ENCODE measurements at regions not wholly inside any gene's neighbourhood (a gene's known extent, or its start where the extent isn't known, plus 50 kb on each side); places are given as distances from the start of the nearest gene placed in this dataset.

GRCh38 chr6:132868057-132868456 is 53.7 kb downstream of the RPS12 start:
- H3K4me3 Mint-ChIP-seq, result no peak overlapping the region
- H3K4me1 Mint-ChIP-seq, result peaks cover 0 to 7% (median 0%) of the 10 kb centered on the region in 3 donors
- no peaks in the 10 kb centered on the region for H3K36me3 Mint-ChIP-seq
- DNase-seq (no peak), ATAC-seq (ENCODE audit: low read depth in 2 of 2) (no peak)
- peaks cover 18 to 23% (median 19%) of the 10 kb centered on the region in 3 donors for H3K27me3 Mint-ChIP-seq
- no peaks in the 10 kb centered on the region for H3K9me3 Mint-ChIP-seq
- no peak overlapping the region for H3K27ac Mint-ChIP-seq

- H3K27ac Mint-ChIP-seq, result no peak overlapping the region
- peaks cover 4 to 9% of the 10 kb centered on the region in 2 donors for H3K36me3 Mint-ChIP-seq
- DNase-seq, result peak; percentile 4
- peaks cover 19 to 22% (median 20%) of the 10 kb centered on the region in 3 donors for H3K27me3 Mint-ChIP-seq
- peak; percentile 78 to 90 for ATAC-seq (ENCODE audit: low read depth in 2 of 2)
- peaks cover 0 to 10% (median 0%) of the 10 kb centered on the region in 3 donors for H3K4me1 Mint-ChIP-seq
- H3K9me3 Mint-ChIP-seq, result peaks cover 6 to 16% (median 9%) of the 10 kb centered on the region in 7 donors
- H3K4me3 Mint-ChIP-seq, result no peak overlapping the region
Measured at GRCh38 chr6:132872923-132873322, 58.6 kb downstream of the RPS12 start.

- Mint-ChIP-seq H3K4me3 (no peak overlapping the region), H3K4me1 (peaks cover 0 to 10% (median 0%) of the 10 kb centered on the region in 3 donors), H3K36me3 (peaks cover 4 to 9% of the 10 kb centered on the region in 2 donors), H3K27me3 (peaks cover 8 to 20% (median 9%) of the 10 kb centered on the region in 3 donors), H3K9me3 (peaks cover 6 to 22% (median 10%) of the 10 kb centered on the region in 7 donors), H3K27ac (no peak overlapping the region)
- DNase-seq, result no peak
- no peak for ATAC-seq (ENCODE audit: low read depth in 2 of 2)
Measured at GRCh38 chr6:132877003-132877402, 62.6 kb downstream of the RPS12 start.

GRCh38 chr6:132887204-132887603 is 72.8 kb downstream of the RPS12 start:
- Mint-ChIP-seq H3K27me3 (peaks cover 11 to 21% (median 15%) of the 10 kb centered on the region in 3 donors), H3K4me1 (no peaks in the 10 kb centered on the region), H3K36me3 (no peaks in the 10 kb centered on the region), H3K27ac (peak overlapping the region in 1 of 6 donors; percentile 7), H3K4me3 (no peak overlapping the region), H3K9me3 (peaks cover 0 to 6% (median 0%) of the 10 kb centered on the region in 7 donors)
- no peak for ATAC-seq (ENCODE audit: low read depth in 2 of 2)
- DNase-seq, result no peak

- H3K36me3 Mint-ChIP-seq, result no peaks in the 10 kb centered on the region
- no peaks in the 10 kb centered on the region for H3K4me1 Mint-ChIP-seq
- peaks cover 11 to 21% (median 15%) of the 10 kb centered on the region in 3 donors for H3K27me3 Mint-ChIP-seq
- no peak for ATAC-seq (ENCODE audit: low read depth in 2 of 2)
- peaks cover 0 to 6% (median 0%) of the 10 kb centered on the region in 7 donors for H3K9me3 Mint-ChIP-seq
- DNase-seq, result no peak
- no peak overlapping the region for H3K4me3 Mint-ChIP-seq
- no peak overlapping the region for H3K27ac Mint-ChIP-seq
Measured at GRCh38 chr6:132888701-132889100, 74.3 kb downstream of the RPS12 start.

- ATAC-seq (ENCODE audit: low read depth in 2 of 2), result no peak
- H3K4me3 Mint-ChIP-seq, result no peak overlapping the region
- peaks cover 8 to 26% (median 11%) of the 10 kb centered on the region in 3 donors for H3K27me3 Mint-ChIP-seq
- peaks cover 0 to 6% (median 0%) of the 10 kb centered on the region in 7 donors for H3K9me3 Mint-ChIP-seq
- H3K4me1 Mint-ChIP-seq, result no peaks in the 10 kb centered on the region
- peak overlapping the region in 1 of 6 donors; percentile 67 for H3K27ac Mint-ChIP-seq
- no peak for DNase-seq
- no peaks in the 10 kb centered on the region for H3K36me3 Mint-ChIP-seq
Measured at GRCh38 chr6:132892929-132893771, 78.8 kb downstream of the RPS12 start.

- Mint-ChIP-seq H3K4me1 (no peaks in the 10 kb centered on the region), H3K36me3 (no peaks in the 10 kb centered on the region), H3K27me3 (peaks cover 1 to 29% (median 11%) of the 10 kb centered on the region in 3 donors), H3K4me3 (no peak overlapping the region), H3K9me3 (peaks cover 0 to 6% (median 0%) of the 10 kb centered on the region in 7 donors), H3K27ac (peak overlapping the region in 1 of 6 donors; percentile 67)
- DNase-seq (no peak), ATAC-seq (ENCODE audit: low read depth in 2 of 2) (no peak)
Measured at GRCh38 chr6:132893772-132894490, 79.6 kb downstream of the RPS12 start.

GRCh38 chr6:132898376-132898775 is 84.0 kb downstream of the RPS12 start:
- DNase-seq (no peak), ATAC-seq (ENCODE audit: low read depth in 2 of 2) (no peak)
- H3K9me3 Mint-ChIP-seq, result no peaks in the 10 kb centered on the region
- H3K4me1 Mint-ChIP-seq, result no peaks in the 10 kb centered on the region
- H3K36me3 Mint-ChIP-seq, result no peaks in the 10 kb centered on the region
- H3K4me3 Mint-ChIP-seq, result no peak overlapping the region
- peaks cover 4 to 28% (median 7%) of the 10 kb centered on the region in 3 donors for H3K27me3 Mint-ChIP-seq
- no peak overlapping the region for H3K27ac Mint-ChIP-seq

- H3K4me1 Mint-ChIP-seq, result no peaks in the 10 kb centered on the region
- H3K27me3 Mint-ChIP-seq, result peaks cover 4 to 28% (median 7%) of the 10 kb centered on the region in 3 donors
- H3K4me3 Mint-ChIP-seq, result no peak overlapping the region
- no peaks in the 10 kb centered on the region for H3K36me3 Mint-ChIP-seq
- ATAC-seq (ENCODE audit: low read depth in 2 of 2) (no peak), DNase-seq (no peak)
- peaks cover 0 to 3% (median 0%) of the 10 kb centered on the region in 7 donors for H3K9me3 Mint-ChIP-seq
- peak overlapping the region in 1 of 6 donors; percentile 45 for H3K27ac Mint-ChIP-seq
Measured at GRCh38 chr6:132900849-132901248, 86.5 kb downstream of the RPS12 start.

- no peak overlapping the region for H3K4me3 Mint-ChIP-seq
- H3K36me3 Mint-ChIP-seq, result no peaks in the 10 kb centered on the region
- peaks cover 7 to 26% (median 13%) of the 10 kb centered on the region in 3 donors for H3K27me3 Mint-ChIP-seq
- no peaks in the 10 kb centered on the region for H3K4me1 Mint-ChIP-seq
- DNase-seq (no peak), ATAC-seq (ENCODE audit: low read depth in 2 of 2) (no peak)
- peaks cover 0 to 3% (median 0%) of the 10 kb centered on the region in 7 donors for H3K9me3 Mint-ChIP-seq
- H3K27ac Mint-ChIP-seq, result no peak overlapping the region
Measured at GRCh38 chr6:132902901-132903300, 88.5 kb downstream of the RPS12 start.

GRCh38 chr6:132907231-132907630 is 92.9 kb downstream of the RPS12 start:
- no peak overlapping the region for H3K27ac Mint-ChIP-seq
- ATAC-seq (ENCODE audit: low read depth in 2 of 2) (no peak), DNase-seq (no peak)
- H3K36me3 Mint-ChIP-seq, result no peaks in the 10 kb centered on the region
- H3K9me3 Mint-ChIP-seq, result peaks cover 0 to 3% (median 0%) of the 10 kb centered on the region in 7 donors
- H3K4me3 Mint-ChIP-seq, result no peak overlapping the region
- peaks cover 7 to 20% (median 19%) of the 10 kb centered on the region in 3 donors for H3K27me3 Mint-ChIP-seq
- H3K4me1 Mint-ChIP-seq, result no peaks in the 10 kb centered on the region

GRCh38 chr6:132907914-132908313 is 93.5 kb downstream of the RPS12 start:
- Mint-ChIP-seq H3K27ac (no peak overlapping the region), H3K4me3 (no peak overlapping the region), H3K4me1 (no peaks in the 10 kb centered on the region), H3K9me3 (peaks cover 0 to 3% (median 0%) of the 10 kb centered on the region in 7 donors), H3K27me3 (peaks cover 7 to 17% (median 13%) of the 10 kb centered on the region in 3 donors), H3K36me3 (no peaks in the 10 kb centered on the region)
- no peak for DNase-seq
- ATAC-seq (ENCODE audit: low read depth in 2 of 2), result no peak

- H3K4me1 Mint-ChIP-seq, result no peaks in the 10 kb centered on the region
- DNase-seq (no peak), ATAC-seq (ENCODE audit: low read depth in 2 of 2) (no peak)
- H3K36me3 Mint-ChIP-seq, result no peaks in the 10 kb centered on the region
- no peak overlapping the region for H3K27ac Mint-ChIP-seq
- H3K27me3 Mint-ChIP-seq, result peaks cover 7 to 15% (median 13%) of the 10 kb centered on the region in 3 donors
- no peak overlapping the region for H3K4me3 Mint-ChIP-seq
- peaks cover 0 to 1% (median 0%) of the 10 kb centered on the region in 7 donors for H3K9me3 Mint-ChIP-seq
Measured at GRCh38 chr6:132909742-132910141, 95.4 kb downstream of the RPS12 start.
